ENCODE measurements at regions not wholly inside any gene's neighbourhood (a gene's known extent, or its start where the extent isn't known, plus 50 kb on each side); places are given as distances from the start of the nearest gene placed in this dataset.
"Not testable (repeated sequence)": the region's sequence is repeated elsewhere in the genome, so short reads cannot be mapped to it uniquely, and the experiment has no call there.

GRCh38 chr4:134862116-134862515, 660.5 kb upstream of the PABPC4L start:
- DNase-seq (ENCODE audit: low spot score) = no peak
- in situ Hi-C loops (cut with MboI; ENCODE audit: low pct_unique_long_range_greater_than_20kb, low sequenced_read_pairs, unreplicated experiment) = no loop called here
- TF ChIP-seq CTCF (IDR thresholded peaks at IDR 0.05; ENCODE audit: extremely low read depth, insufficient read depth, missing control alignments) = no peak

- in situ Hi-C loops (cut with MboI; ENCODE audit: low pct_unique_long_range_greater_than_20kb, low sequenced_read_pairs, unreplicated experiment) = no loop called here
- TF ChIP-seq CTCF (IDR thresholded peaks at IDR 0.05; ENCODE audit: extremely low read depth, insufficient read depth, missing control alignments) = no peak
- no peak for DNase-seq (ENCODE audit: low spot score)
Measured at GRCh38 chr4:134848681-134849080, 647.1 kb upstream of the PABPC4L start.

- in situ Hi-C loops (cut with MboI; ENCODE audit: low pct_unique_long_range_greater_than_20kb, low sequenced_read_pairs, unreplicated experiment); DNase-seq (ENCODE audit: low spot score): not testable (repeated sequence)
Measured at GRCh38 chr4:134830741-134831140, 629.2 kb upstream of the PABPC4L start.

- in situ Hi-C loops (cut with MboI; ENCODE audit: low pct_unique_long_range_greater_than_20kb, low sequenced_read_pairs, unreplicated experiment) = no loop called here
- DNase-seq (ENCODE audit: low spot score) = no peak
- no peak for TF ChIP-seq CTCF (IDR thresholded peaks at IDR 0.05; ENCODE audit: extremely low read depth, insufficient read depth, missing control alignments)
Measured at GRCh38 chr4:134812611-134813010, 611.0 kb upstream of the PABPC4L start.

- no peak for TF ChIP-seq CTCF (IDR thresholded peaks at IDR 0.05; ENCODE audit: extremely low read depth, insufficient read depth, missing control alignments)
- no peak for DNase-seq (ENCODE audit: low spot score)
- in situ Hi-C loops (cut with MboI; ENCODE audit: low pct_unique_long_range_greater_than_20kb, low sequenced_read_pairs, unreplicated experiment) = no loop called here
Measured at GRCh38 chr4:134807231-134807745, 605.7 kb upstream of the PABPC4L start.

- TF ChIP-seq CTCF (IDR thresholded peaks at IDR 0.05; ENCODE audit: extremely low read depth, insufficient read depth, missing control alignments) = no peak
- DNase-seq (ENCODE audit: low spot score) = no peak
- in situ Hi-C loops (cut with MboI; ENCODE audit: low pct_unique_long_range_greater_than_20kb, low sequenced_read_pairs, unreplicated experiment) = no loop called here
Measured at GRCh38 chr4:134798573-134798972, 597.0 kb upstream of the PABPC4L start.

GRCh38 chr4:134787315-134787714, 585.7 kb upstream of the PABPC4L start:
- in situ Hi-C loops (cut with MboI; ENCODE audit: low pct_unique_long_range_greater_than_20kb, low sequenced_read_pairs, unreplicated experiment) = no loop called here
- DNase-seq (ENCODE audit: low spot score) = no peak
- no peak for TF ChIP-seq CTCF (IDR thresholded peaks at IDR 0.05; ENCODE audit: extremely low read depth, insufficient read depth, missing control alignments)
